Peyer's patch (tissue), 4 donors: ENCODE measurements at regions not wholly inside any gene's neighbourhood (a gene's known extent, or its start where the extent isn't known, plus 50 kb on each side); places are given as distances from the start of the nearest gene placed in this dataset.

Experiments used
- DNase-seq, 3 donors: peaks; one replicate each; pipeline ENCODE4 v3.0.0-alpha.2; 2017 to 2019
- H3K27ac ChIP-seq, 4 donors: fragments of 200-600 bp; sonication (generic); one replicate each; pipeline ENCODE4 v1.5.1; 2016 to 2019
- H3K27me3 ChIP-seq, 2 donors: fragments of 200-600 bp; sonication (generic); one replicate each; pipeline ENCODE4 v1.5.1; 2019
- H3K36me3 ChIP-seq, 3 donors: fragments of 200-600 bp; sonication (generic); one replicate each; pipeline ENCODE4 v1.5.1; 2016 to 2019
- H3K4me1 ChIP-seq, 4 donors: fragments of 200-600 bp; sonication (generic); one replicate each; pipeline ENCODE4 v1.5.1; 2016 to 2019
- H3K4me3 ChIP-seq, 4 donors: fragments of 200-600 bp; sonication (generic); 1 replicate in 3 of 4; 2 replicates in 1 of 4; pipeline ENCODE4 v1.5.1; 2016 to 2019; ENCODE audit warnings: mild to moderate bottlenecking in 1 of 4
- H3K9me3 ChIP-seq, 4 donors: fragments of 200-600 bp; sonication (generic); one replicate each; pipeline ENCODE4 v1.5.1; 2016 to 2019; ENCODE audit warnings: mild to moderate bottlenecking in 1 of 4
- POLR2A ChIP-seq, 2 donors: fragments of 450-650 bp; IDR thresholded peaks; one replicate each; pipeline ENCODE4 v1.5.1; 2017; ENCODE audit warnings: antibody characterized with exemption in 2 of 2, mild to moderate bottlenecking in 2 of 2, moderate library complexity in 2 of 2
- TF ChIP-seq, protein P1 (sequence below), 6 experiments: fragments of 450-650 bp in 4 of 6; fragments of 200-600 bp in 2 of 6; sonication (generic) in 1 of 6; IDR thresholded peaks; one replicate each; pipeline ENCODE4 v1.5.1; 2017 to 2019; ENCODE audit warnings: antibody characterized with exemption in 6 of 6, mild to moderate bottlenecking in 3 of 6, moderate library complexity in 1 of 6

DNA sequence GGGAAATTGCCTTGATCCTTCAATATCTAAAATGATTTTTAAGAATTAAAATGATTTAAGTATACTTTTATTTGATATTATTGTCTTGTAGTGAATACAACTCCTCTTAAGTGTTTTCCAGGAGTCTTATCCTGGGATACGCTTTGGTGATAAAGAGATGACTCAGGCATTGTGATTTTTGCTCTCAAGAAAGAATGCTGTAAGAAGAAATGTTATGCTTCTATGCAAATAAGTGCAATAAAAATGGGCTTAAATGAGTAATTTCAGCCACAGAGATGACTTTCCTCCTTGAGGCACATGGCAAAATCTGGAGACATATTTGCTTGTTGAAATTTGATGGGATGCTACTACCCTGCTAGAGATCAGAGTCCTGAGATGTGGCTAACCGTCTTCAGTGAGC is 358.6 kb upstream of the BCHE start:
- no peaks in the 10 kb centered on the region for H3K27me3 ChIP-seq
- DNase-seq = no peak
- TF ChIP-seq, protein P1, sequence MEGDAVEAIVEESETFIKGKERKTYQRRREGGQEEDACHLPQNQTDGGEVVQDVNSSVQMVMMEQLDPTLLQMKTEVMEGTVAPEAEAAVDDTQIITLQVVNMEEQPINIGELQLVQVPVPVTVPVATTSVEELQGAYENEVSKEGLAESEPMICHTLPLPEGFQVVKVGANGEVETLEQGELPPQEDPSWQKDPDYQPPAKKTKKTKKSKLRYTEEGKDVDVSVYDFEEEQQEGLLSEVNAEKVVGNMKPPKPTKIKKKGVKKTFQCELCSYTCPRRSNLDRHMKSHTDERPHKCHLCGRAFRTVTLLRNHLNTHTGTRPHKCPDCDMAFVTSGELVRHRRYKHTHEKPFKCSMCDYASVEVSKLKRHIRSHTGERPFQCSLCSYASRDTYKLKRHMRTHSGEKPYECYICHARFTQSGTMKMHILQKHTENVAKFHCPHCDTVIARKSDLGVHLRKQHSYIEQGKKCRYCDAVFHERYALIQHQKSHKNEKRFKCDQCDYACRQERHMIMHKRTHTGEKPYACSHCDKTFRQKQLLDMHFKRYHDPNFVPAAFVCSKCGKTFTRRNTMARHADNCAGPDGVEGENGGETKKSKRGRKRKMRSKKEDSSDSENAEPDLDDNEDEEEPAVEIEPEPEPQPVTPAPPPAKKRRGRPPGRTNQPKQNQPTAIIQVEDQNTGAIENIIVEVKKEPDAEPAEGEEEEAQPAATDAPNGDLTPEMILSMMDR (IDR thresholded peaks at IDR 0.05) = no peak
- TF ChIP-seq POLR2A (IDR thresholded peaks at IDR 0.05) = no peak
- no peaks in the 10 kb centered on the region for H3K36me3 ChIP-seq
- H3K4me1 ChIP-seq = no peaks in the 10 kb centered on the region
- H3K4me3 ChIP-seq = no peak overlapping the region
- no peak overlapping the region for H3K27ac ChIP-seq
- H3K9me3 ChIP-seq = no peaks in the 10 kb centered on the region

DNA sequence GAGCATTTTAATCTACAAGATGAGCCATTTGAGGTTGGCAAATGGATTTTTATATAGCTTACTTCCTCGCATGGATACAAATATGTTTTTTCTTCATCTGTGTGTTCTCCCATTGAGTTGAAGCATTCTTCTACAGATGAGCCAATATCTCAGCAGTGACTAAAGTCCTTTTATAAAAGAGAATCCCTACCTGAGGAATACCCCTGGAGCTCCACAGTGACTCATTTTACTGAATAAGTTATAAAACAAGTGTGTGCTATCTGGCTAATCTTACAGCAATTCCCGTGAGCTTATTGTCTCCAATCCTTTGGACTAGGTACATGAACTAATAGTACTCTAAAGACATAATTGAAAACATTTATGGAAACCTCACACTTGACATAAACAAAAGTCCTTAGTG is 354.2 kb upstream of the BCHE start:
- no peak for TF ChIP-seq POLR2A (IDR thresholded peaks at IDR 0.05)
- TF ChIP-seq, protein P1 (IDR thresholded peaks at IDR 0.05) = no peak
- no peak overlapping the region for H3K4me3 ChIP-seq
- no peaks in the 10 kb centered on the region for H3K27me3 ChIP-seq
- no peaks in the 10 kb centered on the region for H3K4me1 ChIP-seq
- no peak for DNase-seq
- H3K27ac ChIP-seq = no peak overlapping the region
- H3K36me3 ChIP-seq = no peaks in the 10 kb centered on the region
- no peaks in the 10 kb centered on the region for H3K9me3 ChIP-seq

DNA sequence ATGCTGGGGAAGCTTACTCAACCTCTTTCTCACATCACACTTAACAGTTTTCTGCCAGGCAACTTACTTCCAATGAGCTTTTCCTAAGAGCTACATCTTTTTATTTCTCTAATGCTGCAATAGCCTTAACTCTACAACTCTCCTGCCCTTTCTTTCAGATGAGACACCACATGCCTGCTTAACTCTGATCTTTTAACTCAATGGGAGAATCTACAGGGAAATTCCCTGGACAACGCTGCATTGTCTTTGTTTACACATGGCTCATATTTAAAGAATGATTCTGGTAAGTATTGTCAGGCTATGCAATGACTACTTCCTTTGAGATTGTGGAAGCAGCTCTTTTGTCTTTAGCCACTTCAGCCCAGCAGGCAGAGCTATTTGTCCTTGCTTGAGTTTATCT is 353.1 kb upstream of the BCHE start:
- H3K36me3 ChIP-seq = no peaks in the 10 kb centered on the region
- TF ChIP-seq, protein P1 (IDR thresholded peaks at IDR 0.05) = no peak
- no peak for TF ChIP-seq POLR2A (IDR thresholded peaks at IDR 0.05)
- H3K4me1 ChIP-seq = no peaks in the 10 kb centered on the region
- no peak for DNase-seq
- H3K27me3 ChIP-seq = no peaks in the 10 kb centered on the region
- H3K4me3 ChIP-seq = no peak overlapping the region
- H3K9me3 ChIP-seq = no peaks in the 10 kb centered on the region
- H3K27ac ChIP-seq = no peak overlapping the region

DNA sequence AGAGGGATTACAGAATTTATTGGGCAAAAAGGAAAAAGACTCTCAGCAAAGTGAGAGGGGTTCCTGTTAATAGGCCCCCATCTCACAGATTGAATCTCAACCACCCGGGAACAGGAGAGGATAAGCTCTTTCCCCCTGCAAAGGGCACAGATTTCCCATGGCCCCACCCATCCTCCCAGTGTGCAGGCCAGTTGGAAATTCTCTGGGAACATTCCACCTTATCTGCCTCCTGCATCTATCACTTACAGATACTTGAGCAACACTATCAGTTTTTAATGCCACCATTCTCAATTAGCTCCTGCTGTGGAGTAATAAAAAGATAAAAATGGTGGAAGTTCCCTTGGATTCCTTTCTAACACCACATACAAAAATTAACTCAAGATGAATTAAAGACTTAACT is 350.0 kb upstream of the BCHE start:
- no peaks in the 10 kb centered on the region for H3K36me3 ChIP-seq
- H3K4me3 ChIP-seq = no peak overlapping the region
- no peak overlapping the region for H3K27ac ChIP-seq
- H3K27me3 ChIP-seq = no peaks in the 10 kb centered on the region
- no peaks in the 10 kb centered on the region for H3K9me3 ChIP-seq
- no peaks in the 10 kb centered on the region for H3K4me1 ChIP-seq
- TF ChIP-seq, protein P1 (IDR thresholded peaks at IDR 0.05) = no peak
- TF ChIP-seq POLR2A (IDR thresholded peaks at IDR 0.05) = no peak
- no peak for DNase-seq

DNA sequence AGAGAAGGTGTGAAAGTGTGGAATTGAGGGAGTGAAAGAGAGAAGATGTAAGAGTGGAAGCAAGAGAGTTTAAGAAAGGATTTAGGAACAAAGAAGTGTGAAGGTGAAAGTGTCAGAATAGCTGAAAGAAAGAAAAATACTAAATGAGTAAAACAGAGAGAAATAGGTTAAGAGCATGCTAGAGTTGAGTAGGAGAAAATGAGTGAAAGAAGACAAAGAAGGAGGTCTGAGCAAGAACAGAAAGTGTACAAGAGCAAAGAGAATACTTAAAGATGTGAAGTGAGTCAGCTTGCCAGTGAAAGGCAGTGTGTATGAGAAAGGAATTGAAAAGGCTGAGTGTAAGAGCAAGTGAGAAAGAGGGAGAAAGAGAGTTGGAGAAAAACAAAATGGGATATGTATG is 348.8 kb upstream of the BCHE start:
- H3K4me3 ChIP-seq = no peak overlapping the region
- H3K4me1 ChIP-seq = no peaks in the 10 kb centered on the region
- H3K27ac ChIP-seq = no peak overlapping the region
- H3K9me3 ChIP-seq = no peaks in the 10 kb centered on the region
- no peaks in the 10 kb centered on the region for H3K36me3 ChIP-seq
- TF ChIP-seq POLR2A (IDR thresholded peaks at IDR 0.05) = no peak
- TF ChIP-seq, protein P1 (IDR thresholded peaks at IDR 0.05) = no peak
- H3K27me3 ChIP-seq = no peaks in the 10 kb centered on the region
- DNase-seq = no peak

DNA sequence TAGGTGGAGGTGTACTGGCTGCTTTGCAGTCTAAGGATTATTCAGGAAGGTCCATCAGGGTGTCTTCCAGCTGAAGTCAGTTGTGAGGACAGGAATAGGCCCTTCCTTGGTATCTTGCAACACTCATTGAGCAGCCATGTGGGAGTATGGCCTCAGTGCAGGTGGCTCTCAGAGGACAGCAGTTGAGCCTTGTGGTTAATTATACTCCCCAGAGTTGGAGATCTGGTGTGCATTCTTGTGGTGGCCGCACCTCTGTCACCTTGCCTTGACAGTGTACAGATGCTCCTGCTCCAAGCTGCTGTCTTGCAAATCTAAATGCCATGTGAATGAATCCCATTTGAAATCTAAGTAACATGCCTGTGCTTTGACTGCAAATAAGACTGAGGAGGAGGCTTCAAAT is 339.9 kb upstream of the BCHE start:
- TF ChIP-seq POLR2A (IDR thresholded peaks at IDR 0.05) = no peak
- TF ChIP-seq, protein P1 (IDR thresholded peaks at IDR 0.05) = no peak
- H3K4me3 ChIP-seq = no peak overlapping the region
- no peaks in the 10 kb centered on the region for H3K9me3 ChIP-seq
- H3K36me3 ChIP-seq = no peaks in the 10 kb centered on the region
- no peaks in the 10 kb centered on the region for H3K27me3 ChIP-seq
- H3K27ac ChIP-seq = no peak overlapping the region
- DNase-seq = no peak
- H3K4me1 ChIP-seq = no peaks in the 10 kb centered on the region
